Middle frontal gyrus (tissue), 1 donor: ENCODE measurements at regions not wholly inside any gene's neighbourhood (a gene's known extent, or its start where the extent isn't known, plus 50 kb on each side); places are given as distances from the start of the nearest gene placed in this dataset.

Source experiments
- DNase-seq: peaks from one replicate; pipeline ENCODE4 v3.0.0-alpha.2; 2015; ENCODE audit warnings: low spot score; ENCODE audit errors: extremely low spot score

DNA sequence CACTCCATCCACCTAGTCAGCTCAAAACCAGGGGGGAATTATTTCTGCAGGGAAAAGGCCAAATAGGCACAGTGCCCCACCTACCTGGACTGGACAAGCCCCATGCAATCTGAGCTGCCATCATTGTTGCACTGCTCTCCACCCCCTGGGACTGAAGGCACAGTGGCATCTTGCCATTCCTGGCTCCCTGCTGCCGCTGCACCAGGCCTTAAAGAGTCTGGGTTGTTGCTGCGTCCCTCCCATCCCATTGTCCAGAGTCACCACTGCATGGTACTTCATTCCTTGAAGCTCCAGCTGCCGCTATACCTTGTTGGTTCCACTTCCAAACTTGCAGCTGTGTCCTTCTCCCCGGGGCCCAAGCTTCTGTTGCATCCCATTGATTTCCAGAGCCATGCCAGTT lies 629.7 kb downstream of the STIM2 start:
- no peak for DNase-seq

DNA sequence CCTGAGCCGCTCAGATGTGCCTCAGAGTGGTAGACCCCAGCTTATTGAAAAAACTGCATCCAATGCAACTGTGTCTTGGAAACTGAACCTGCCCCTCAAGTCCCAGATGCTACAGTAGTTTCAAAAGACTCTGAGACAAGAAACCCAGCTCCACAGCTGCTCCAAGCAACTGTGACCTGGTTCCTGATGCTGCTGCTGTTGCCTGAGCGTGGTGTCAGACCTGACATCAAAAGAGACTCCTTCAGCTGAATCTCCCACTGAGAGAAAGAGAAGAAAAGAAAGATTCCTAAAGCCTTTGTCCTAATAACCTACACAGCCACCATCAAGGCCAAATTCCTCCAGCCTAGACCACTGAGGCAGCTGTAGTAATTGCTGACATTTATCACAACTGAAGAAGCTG lies 630.1 kb downstream of the STIM2 start:
- DNase-seq: no peak

DNA sequence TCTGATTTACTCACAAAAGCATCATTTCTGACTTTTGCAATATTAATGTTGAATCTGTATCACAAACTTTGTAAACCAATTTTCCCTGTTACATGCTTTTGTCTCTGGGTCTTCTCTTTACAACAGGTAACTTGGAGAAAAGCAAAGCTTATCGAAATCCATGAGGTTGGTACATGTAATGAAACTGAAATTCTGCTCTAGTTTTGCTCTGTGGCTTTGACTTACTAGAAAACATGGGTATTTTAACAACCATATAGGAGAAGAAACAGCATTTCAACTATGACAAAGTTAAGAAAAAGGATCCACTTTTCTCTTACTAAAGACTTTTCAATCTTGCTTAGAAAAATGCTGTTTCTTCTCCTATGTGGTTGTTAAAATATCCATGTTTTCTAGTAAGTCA lies 645.8 kb downstream of the STIM2 start:
- no peak for DNase-seq

DNA sequence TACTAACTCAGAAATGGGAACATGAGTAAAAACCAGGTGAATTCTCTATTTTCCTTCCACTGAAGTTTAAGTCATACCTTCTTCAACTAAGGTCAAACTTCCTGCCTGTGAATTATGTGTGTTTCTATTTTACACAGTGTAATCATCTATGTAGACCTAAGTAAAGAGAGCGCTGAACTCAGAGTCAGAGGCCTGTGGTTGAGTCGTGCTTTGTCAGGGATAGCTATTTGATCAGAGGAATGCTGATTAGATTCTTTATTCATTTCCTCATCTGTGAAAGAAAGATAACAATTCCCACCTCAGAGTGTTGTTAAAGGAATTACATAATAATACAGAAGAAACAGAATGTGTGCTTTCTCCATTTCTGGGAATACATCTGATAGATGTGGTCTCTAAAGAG lies 654.1 kb downstream of the STIM2 start:
- no peak for DNase-seq

DNA sequence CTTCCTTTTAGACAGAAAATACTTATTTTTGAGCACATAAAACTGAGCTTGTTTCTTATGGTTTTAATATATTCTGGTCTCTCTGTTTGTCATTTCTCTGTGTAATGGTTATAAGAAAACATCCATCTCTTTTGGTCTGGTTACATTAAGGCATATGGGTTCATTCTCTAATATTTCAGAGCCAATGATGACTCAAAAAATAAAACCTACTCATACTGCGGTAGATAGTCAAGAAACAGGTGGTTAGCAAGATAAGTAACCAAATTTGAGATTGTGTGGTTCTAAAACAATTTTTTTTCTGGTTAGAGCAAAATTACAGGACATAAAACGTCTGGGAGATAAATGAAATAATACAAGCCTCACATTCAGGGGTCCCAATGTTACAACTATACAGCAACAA lies 654.5 kb downstream of the STIM2 start:
- DNase-seq: no peak

DNA sequence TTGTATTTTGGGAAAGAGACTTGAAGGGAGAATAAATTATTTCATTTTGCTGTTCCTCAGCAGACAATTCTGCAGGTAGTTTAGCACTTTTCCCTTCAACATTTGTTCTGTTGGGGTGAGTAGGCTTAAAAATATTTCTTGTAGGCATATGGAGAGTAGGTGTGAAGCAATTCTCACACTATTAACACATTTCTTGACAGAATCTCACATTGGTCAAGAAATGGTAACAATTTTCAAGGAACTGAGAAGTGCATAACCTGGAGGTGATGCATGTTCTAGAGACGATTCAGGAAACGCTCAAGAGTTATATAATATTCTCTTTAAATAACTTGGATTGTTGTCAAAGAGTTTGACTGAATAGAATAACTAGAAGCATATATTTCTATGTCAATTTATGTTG lies 658.2 kb downstream of the STIM2 start:
- DNase-seq: no peak

DNA sequence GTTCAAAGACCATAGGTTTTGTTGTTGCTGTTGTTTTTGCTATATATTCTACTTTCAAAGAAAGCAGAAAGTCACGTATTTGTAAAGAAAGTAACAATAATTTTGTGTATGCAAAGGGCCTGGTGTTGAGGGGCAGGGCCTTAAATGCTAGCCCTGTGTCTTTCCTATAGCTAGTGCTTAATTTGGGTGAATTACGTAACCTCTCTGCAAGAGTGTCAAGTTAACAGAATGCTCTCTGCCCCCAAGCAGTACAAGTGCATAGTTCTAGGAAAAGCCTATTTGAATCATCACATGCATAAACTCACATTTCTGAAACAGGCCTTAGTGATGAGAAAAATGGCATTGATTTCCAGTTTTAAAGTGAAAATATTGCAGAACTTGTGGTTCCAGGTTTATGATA lies 663.6 kb downstream of the STIM2 start:
- DNase-seq: no peak

DNA sequence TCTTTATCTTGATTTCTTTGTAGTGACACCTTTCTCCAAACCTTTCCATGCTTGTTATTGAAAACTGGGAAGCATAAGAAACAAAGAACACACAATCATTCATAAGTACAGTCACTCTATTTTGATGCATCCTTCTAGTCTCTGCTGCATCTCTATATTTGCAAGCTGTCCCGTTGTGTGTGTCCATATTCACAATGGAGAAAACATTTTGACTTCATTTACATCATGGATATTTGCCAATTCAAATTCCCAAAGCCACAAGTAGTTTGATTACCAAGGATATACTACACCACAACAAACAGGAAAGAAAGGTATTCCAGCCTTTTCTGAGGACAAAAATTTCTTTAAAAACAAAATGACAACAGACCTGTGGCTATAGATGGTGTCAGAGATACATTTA lies 673.8 kb downstream of the STIM2 start:
- DNase-seq: no peak

DNA sequence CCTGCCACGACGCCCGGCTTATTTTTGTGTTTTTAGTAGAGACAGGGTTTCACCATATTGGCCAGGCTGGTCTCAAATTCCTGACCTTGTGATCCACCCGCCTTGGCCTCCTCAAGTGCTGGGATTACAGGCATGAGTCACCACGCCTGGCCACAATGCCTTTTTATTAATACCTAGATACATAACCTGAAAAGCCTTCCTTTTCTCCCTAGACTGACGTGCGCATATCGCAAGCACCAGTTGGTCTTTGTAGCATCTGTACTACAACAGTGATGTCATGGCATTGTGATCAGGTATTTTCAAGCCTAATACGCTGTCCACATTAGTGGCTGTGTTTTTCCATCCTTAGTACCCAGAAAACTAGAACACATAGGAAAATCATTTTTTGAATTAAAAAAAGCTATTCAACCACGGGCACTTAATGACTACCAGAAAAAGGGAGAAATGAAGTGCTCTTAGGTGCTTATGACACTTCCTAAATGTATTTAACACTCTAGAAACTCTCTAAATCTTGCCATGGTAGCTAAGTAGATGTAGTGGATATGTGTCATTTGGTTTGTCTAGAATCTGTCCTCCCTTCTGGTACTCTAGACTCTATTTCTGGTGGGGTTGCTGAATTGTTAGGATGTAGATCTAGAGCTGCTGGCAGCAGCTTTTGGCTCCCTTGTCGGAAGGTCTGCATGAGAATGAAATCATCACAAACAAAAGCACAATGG lies 707.8 kb downstream of the STIM2 start:
- no peak for DNase-seq

DNA sequence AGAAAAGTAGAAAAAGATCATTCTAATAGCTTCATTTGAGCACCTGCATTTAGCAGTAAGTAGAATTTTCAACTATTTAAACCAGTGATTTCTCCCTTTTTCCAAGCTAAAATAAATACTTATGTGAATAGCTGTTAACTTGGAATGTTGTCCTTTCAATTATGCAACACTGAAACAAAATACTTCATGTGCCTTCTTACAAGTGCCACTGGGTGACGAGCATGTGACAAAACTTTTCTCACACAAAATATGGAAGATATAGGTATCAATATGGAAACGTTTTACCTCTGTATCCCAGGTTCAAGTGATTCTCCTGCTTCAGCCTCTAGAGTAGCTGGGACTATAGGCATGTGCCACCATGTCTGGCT lies 708.3 kb downstream of the STIM2 start:
- DNase-seq: no peak

DNA sequence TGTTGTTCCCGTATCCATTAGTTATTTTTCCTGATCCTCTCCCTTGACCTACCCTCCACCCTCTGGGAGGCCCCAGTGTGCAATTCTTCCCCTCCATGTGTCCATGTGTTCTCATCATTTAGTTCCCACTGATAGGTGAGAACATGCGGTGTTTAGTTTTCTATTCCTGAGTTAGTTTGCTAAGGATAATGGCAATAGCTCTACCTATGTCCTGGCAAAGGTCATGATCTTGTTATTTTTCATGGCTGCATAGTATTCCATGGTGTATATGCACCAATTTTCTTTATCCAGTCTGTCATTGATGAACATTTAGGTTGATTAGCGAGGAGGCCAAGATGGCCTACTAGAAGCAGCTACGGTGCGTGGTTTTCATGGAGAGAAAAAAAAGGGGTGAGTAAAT lies 714.1 kb downstream of the STIM2 start:
- DNase-seq: no peak

DNA sequence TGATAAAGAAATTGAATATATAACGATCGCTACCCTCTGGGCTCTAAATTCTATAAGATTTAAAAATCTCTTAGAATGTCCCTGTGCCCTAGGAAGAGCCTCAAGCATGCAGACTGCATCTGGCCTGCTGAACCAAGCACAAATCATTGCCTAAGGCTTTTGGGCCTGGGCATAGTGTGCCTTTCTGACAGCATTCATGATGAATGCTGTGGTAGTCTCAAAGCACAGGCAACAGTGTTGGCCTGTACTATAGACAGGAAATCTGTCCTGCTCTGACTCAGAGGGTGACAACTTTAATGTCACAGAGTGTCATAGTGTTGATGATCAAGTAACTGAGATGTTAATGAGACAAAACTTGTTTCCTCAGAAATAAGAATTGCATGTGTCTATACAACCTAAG lies 717.3 kb downstream of the STIM2 start:
- DNase-seq: no peak

DNA sequence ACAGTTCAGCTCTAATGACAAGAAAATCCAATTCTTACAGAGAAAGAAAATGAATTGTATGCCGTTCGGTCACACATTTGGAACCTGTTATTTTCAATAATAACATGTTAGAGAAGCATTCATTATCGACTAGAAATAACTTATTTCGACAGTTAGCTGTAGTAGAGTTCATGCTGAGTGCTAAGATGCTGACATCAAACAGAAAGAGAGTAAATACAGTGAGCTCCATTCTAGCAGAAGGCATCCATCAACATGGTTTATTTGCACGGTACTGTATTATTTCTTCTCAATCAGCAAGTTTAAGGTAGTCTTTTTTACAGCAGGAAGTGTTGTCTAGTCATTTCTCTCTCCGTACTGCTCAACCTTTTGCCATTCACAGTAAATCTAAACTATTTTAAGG lies 732.1 kb downstream of the STIM2 start:
- no peak for DNase-seq

DNA sequence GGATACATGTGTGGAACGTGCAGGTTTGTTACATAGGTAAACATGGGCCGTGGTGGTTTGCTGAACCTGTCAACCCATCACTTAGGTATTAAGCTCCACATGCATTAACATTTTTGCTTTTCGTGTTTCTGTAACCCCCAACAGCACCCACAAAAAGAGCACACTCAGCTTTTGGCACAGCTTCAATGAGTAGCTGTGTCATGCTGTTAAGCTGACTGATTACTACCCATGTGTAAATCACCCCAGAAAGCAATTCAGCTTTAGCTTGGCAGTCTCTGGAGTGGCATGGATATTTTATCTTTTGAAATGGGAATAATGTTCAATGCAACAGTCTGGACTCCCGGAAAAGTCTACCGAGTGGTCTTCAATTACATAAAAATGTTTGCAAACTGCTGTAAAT lies 734.3 kb downstream of the STIM2 start:
- no peak for DNase-seq

DNA sequence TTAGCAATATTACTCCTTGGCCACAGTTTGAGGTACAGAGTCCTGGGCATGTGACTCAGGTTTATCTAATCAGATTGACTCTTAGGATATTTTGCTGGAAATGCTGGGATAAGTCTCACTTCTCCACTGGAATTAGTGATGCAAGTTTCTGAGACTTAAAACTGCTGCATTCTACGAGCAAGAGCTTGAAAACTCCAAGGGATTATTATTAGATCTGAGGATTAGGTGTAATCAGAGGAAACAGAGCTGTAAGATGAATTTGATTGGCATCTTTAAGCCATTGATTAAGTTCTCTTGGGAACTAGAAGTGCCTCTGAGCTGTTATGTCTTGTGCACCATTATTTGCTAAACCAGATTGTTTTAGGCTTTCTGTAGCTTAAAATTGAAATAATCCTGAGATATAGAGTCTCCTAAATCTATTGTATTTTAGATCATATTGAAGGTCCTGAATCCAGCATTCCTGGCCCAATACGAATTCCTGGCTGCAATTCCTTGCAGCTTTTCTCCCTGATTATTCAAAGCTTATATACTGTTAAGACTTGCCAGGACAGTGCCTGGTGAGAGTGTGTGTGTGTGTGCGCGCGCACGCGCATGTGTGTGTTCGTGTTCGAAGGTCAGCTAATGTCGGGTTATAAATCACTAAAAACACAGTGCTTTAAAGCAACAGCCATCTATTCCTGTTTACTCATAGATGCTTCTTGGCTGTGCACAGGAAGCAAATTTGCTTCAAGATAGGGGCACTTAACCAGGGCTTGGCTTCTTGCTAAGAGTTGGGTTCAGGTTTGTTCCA lies 735.1 kb downstream of the STIM2 start:
- DNase-seq: no peak

DNA sequence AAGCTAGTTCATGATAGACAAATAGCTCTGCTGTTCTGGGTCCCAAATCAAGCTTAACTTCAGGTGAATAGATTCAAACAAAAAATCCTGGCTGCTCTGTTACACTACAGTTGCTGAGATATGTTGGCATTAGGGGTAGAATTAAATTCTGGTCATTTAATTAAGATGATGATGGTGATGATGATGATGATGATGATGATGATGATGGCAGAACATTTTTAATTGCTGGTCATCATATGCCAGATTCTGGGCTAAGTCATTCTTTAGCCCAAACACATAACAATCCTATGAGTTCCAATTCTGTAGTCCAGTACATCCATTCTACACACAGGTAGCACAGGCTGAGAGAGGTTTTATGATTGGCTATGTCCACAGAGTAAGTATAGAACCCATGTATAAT lies 741.5 kb downstream of the STIM2 start:
- DNase-seq: no peak

DNA sequence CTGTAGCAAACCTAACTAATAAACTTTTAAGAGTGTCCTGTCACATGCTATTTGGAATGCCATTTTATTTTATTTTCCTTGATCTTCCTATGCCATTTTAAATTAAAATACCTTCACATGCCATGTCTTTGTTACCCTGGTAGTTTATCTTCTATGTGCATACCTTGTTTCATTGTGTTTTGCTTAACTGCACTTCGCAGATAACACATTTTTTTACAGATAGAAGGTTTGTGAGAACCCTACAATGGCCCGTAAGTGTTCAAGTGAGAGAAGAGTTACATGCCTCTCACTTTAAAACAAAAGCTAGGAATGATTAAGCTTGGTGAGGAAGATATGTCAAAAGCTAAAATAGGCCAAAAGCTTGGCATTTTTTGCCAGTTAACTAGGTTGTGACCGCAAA lies 744.1 kb downstream of the STIM2 start:
- DNase-seq: no peak

DNA sequence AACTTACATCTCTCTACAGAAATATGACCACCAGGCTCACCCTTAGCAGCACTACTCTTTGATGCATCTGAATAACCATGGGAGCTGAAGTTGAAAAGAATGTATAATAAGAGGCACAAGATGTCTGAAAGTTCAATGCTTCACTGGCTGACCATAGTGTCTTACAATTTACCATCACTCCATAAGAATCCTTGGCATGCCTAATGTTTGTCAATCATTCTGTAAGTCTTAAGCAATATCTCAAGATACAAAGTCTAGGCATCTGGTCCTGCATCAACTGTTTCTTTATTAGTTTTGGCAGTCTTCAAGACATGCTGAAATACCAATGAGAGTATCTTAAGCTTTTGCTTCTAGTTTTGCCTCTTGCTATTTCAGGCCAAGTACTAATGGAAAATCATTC lies 755.5 kb downstream of the STIM2 start:
- no peak for DNase-seq

DNA sequence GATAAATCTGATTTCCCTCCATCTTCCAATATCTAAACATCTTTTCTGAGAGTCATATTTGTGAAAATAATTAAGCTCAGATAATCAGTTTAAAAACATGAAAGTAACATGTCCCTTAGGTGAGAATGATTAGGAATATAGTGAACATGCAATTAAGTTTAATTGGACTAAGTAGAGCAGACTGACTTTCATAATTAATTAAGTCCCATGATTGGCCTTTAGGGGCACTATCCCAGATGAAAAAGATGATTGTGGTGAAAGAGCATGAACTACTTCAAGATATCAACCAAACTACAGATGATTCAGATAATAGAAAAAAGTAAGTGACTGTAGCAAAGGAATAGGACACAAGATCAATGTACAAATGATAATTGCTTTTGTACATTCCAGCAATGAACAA lies 758.8 kb downstream of the STIM2 start:
- DNase-seq: no peak

DNA sequence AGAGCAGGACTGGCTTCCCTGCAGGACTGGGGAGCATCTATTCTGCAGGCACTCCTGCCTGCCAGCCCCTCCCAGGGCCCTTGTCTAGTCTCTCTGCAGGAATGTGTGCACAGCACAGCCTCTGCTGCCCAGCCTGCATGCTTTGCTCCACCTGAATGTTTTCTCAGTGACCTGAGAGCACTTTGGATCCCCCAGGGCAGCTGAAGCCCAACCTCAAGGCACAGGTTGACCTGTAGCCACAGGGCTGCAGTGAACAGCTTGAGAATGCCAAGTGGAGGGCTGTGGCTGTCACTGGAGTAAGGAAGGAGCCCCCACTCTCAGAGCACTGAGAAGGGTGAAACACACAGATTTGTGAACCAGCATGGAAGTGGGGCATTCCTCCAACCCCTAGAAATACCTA lies 760.2 kb downstream of the STIM2 start:
- DNase-seq: no peak

DNA sequence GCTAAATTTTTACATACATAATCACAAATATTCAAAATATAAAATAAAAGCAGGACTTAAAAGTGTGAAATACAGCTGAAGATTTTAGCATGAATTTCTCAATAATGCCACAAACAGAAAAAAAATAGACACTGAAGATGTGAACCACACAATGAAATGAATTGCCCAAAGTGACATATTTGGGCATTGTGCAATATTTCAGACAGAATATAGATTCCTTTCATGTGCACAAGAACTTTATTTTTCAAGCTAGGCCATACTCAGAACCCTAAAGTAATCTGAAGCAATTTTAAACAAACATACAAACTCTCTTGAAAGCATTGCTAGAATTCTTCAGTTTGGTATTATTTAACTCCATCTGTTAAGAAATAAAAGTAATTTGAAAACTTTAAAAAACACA lies 764.1 kb downstream of the STIM2 start:
- no peak for DNase-seq

DNA sequence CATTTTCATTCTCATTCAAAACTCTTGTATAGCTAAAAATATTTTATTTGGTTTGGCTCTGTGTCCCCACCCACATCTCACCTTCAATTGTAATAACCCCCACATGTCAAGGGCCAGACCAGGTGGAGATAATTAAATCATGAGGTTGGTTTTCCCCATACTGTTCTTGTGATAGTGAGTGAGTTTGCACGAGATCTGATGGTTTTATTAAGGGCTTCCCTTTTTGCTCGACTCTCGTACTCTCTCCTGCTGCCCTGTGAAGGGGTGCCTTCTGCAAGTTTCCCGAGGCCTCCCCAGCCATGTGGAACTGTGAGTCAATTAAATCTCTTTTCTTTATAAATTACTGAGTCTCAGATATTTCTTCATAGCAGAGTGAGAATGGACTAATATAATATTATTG lies 768.0 kb downstream of the STIM2 start:
- DNase-seq: no peak

DNA sequence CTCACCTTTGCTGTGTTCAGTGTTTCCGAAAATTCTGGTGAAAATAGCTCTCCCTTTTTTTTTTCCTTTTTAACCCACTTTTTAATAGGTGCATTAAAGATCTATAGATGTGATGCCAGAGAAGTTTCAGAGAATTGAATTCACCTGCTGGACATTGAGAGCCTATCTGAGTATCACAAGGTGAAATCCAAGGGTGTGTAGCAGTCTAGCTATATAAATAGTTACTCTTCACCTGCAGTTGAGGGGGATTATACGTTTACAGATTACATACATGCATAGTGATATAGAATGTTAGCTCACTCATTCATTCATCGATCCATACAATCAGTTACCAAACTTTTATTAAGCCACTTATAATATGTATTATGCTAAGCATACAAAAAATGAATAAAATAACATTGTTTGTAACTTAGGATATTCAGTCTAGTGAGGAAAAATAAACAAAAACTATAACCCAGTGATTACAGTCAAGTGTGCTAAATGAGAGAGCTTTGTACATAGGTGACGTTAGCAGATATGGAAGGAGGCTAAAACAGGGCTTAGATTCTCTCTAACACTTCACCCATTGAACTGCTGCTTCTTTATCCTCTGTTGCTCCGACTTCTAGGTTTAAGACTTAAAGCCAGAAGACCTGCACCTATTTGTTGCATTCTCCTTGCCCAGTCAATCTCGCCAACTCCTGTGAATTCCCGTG lies 769.0 kb downstream of the STIM2 start:
- no peak for DNase-seq
